ENCODE measurements at regions not wholly inside any gene's neighbourhood (a gene's known extent, or its start where the extent isn't known, plus 50 kb on each side); places are given as distances from the start of the nearest gene placed in this dataset.

DNA sequence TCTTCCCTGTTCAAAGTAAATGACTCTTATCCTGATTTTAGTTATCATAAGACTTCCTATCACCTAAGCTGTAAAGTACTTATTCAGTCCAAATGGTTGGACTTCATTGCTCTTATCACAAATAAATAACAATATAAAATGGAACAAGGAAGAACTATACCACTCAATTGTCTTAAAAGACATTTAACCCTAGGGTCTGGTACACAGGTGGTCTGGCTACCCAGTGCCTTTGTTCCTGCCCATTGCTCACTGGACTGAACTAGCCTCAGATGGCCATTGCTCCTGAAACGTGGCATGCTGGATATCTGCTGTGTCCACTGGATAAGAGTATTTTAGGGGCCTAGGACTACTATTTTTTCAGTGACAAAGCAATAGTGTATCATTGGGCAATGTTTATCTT lies 574.3 kb upstream of the CA10 start:
- no peaks in the 10 kb centered on the region for H3K36me3 ChIP-seq
- intact Hi-C loops (cut with DNase I), result no loop called here
- H3K27me3 ChIP-seq, result no peaks in the 10 kb centered on the region
- WGBS (ENCODE audit: insufficient coverage, low coverage, low lambda C conversion rate, missing lambda C conversion rate), result 13% methylated on average over 1 of the region's 1 CpG
- H3K27ac ChIP-seq, result no peak overlapping the region
- TF ChIP-seq POLR2A (IDR thresholded peaks at IDR 0.05), result no peak
- TF ChIP-seq, protein P1, sequence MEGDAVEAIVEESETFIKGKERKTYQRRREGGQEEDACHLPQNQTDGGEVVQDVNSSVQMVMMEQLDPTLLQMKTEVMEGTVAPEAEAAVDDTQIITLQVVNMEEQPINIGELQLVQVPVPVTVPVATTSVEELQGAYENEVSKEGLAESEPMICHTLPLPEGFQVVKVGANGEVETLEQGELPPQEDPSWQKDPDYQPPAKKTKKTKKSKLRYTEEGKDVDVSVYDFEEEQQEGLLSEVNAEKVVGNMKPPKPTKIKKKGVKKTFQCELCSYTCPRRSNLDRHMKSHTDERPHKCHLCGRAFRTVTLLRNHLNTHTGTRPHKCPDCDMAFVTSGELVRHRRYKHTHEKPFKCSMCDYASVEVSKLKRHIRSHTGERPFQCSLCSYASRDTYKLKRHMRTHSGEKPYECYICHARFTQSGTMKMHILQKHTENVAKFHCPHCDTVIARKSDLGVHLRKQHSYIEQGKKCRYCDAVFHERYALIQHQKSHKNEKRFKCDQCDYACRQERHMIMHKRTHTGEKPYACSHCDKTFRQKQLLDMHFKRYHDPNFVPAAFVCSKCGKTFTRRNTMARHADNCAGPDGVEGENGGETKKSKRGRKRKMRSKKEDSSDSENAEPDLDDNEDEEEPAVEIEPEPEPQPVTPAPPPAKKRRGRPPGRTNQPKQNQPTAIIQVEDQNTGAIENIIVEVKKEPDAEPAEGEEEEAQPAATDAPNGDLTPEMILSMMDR (IDR thresholded peaks at IDR 0.05), result no peak
- no peak overlapping the region for H3K4me3 ChIP-seq
- H3K4me1 ChIP-seq, result no peaks in the 10 kb centered on the region
- no peaks in the 10 kb centered on the region for H3K9me3 ChIP-seq
- DNase-seq (no peak), ATAC-seq (no peak)

DNA sequence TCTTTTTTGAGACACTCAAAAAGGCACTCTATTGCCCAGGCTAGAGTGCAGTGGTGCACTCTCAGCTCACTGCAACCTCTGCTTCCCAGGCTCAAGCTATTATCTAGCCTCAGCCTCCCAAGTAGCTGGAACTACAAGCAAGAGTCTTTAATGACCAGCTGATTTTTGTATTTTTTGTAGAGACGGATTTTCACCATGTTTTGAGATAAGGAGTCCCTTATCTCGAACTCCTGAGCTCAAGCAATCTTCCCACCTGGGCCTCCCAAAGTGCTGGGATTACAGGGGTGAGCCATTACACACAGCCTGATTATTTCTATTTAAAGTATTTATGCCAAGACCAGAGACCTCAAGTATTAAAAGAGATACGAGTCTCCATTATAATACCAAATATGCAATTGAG lies 566.1 kb upstream of the CA10 start:
- ATAC-seq (no peak), DNase-seq (no peak)
- no peak for TF ChIP-seq POLR2A (IDR thresholded peaks at IDR 0.05)
- TF ChIP-seq, protein P1 (IDR thresholded peaks at IDR 0.05), result no peak
- Histone ChIP-seq H3K9me3 (no peaks in the 10 kb centered on the region), H3K27me3 (no peaks in the 10 kb centered on the region), H3K27ac (no peak overlapping the region), H3K4me3 (no peak overlapping the region), H3K36me3 (no peaks in the 10 kb centered on the region), H3K4me1 (no peaks in the 10 kb centered on the region)
- 17% methylated on average over 3 of the region's 3 CpGs for WGBS (ENCODE audit: insufficient coverage, low coverage, low lambda C conversion rate, missing lambda C conversion rate)
- intact Hi-C loops (cut with DNase I), result no loop called here

DNA sequence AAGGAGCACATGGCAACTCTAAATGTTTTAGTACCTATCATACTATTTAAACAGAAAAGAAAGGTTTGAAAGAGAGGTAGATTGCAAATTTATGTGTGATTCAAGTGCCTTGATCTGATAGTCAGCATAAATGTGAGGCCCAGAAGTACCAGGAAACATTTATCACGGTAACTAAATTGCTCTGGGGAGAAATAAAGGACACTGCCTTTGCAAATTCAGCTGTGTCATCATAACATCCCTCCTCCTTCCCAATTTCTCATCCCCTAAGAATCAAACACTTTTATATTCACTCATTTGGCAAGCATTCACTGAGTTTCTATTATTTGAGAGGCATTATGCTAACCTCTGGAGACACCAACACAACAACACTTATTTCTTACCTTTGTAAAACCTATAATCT lies 563.4 kb upstream of the CA10 start:
- ATAC-seq (no peak), DNase-seq (no peak)
- Histone ChIP-seq H3K36me3 (no peaks in the 10 kb centered on the region), H3K27ac (no peak overlapping the region), H3K4me1 (no peaks in the 10 kb centered on the region), H3K27me3 (no peaks in the 10 kb centered on the region), H3K9me3 (no peaks in the 10 kb centered on the region), H3K4me3 (no peak overlapping the region)
- WGBS (ENCODE audit: insufficient coverage, low coverage, low lambda C conversion rate, missing lambda C conversion rate), result 67% methylated on average over 1 of the region's 1 CpG
- intact Hi-C loops (cut with DNase I), result no loop called here
- TF ChIP-seq POLR2A (IDR thresholded peaks at IDR 0.05), result no peak
- TF ChIP-seq, protein P1 (IDR thresholded peaks at IDR 0.05), result no peak

DNA sequence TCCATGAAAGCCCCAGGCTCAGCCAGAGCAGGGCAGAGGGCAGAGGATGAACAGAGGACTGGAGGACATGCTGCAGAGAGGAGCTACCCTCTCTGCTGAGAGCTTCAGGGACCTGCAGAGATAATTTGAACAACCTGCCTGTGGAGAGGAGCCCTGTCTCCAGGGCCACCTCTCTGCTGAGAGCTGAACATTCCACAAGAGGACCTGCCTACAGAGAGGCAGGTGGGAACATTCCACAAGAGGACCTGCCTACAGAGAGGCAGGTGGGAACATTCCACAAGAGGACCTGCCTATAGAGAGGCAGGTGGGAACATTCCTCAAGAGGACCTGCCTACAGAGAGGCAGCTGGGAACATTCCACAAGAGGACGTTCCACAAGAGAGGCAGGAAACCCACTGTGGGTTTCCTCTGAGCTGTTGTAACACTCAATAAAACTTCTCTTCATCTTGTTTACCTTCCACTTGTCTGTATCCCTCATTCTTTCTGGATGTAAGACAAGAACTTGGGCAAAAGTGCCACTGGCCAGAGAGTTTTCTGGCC lies 551.9 kb upstream of the CA10 start:
- H3K27ac ChIP-seq, result no peak overlapping the region
- H3K4me3 ChIP-seq, result no peak overlapping the region
- TF ChIP-seq, protein P1 (IDR thresholded peaks at IDR 0.05), result no peak
- TF ChIP-seq POLR2A (IDR thresholded peaks at IDR 0.05), result no peak
- WGBS (ENCODE audit: insufficient coverage, low coverage, low lambda C conversion rate, missing lambda C conversion rate), result 0% methylated on average over 1 of the region's 1 CpG
- H3K9me3 ChIP-seq, result no peaks in the 10 kb centered on the region
- no peaks in the 10 kb centered on the region for H3K36me3 ChIP-seq
- H3K27me3 ChIP-seq, result no peaks in the 10 kb centered on the region
- H3K4me1 ChIP-seq, result no peaks in the 10 kb centered on the region
- intact Hi-C loops (cut with DNase I), result no loop called here
- ATAC-seq, result no peak
- no peak for DNase-seq

DNA sequence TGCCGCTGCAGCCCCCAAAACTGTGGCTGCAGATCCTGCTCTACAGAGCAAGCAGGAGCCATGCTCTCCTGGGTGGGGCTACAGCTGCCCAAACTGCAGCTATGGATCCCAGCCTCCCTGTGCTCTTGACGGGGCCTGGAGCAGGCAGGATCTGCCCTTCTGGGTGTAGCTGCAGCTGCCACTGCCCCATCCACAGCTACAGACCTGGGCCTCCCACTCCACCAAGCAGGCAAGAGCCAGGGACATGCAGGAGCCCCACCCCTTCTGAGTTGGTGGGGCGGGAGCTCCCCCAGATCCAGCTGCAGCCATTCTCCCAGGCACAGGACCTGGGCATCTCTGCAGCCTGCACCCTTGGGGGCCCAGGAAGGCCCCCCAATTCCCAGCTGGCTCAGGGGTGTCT lies 551.2 kb upstream of the CA10 start:
- Histone ChIP-seq H3K4me1 (no peaks in the 10 kb centered on the region), H3K9me3 (no peaks in the 10 kb centered on the region), H3K27me3 (no peaks in the 10 kb centered on the region), H3K4me3 (no peak overlapping the region), H3K27ac (no peak overlapping the region), H3K36me3 (no peaks in the 10 kb centered on the region)
- TF ChIP-seq, protein P1 (IDR thresholded peaks at IDR 0.05), result no peak
- TF ChIP-seq POLR2A (IDR thresholded peaks at IDR 0.05), result no peak
- peak in 1 of 4 donors; percentile 33 for ATAC-seq
- no peak for DNase-seq
- intact Hi-C loops (cut with DNase I), result no loop called here
- no CpG with 5 or more reads among the region's 3 CpGs for WGBS (ENCODE audit: insufficient coverage, low coverage, low lambda C conversion rate, missing lambda C conversion rate)
